HL-60 (cell line): ENCODE measurements at regions not wholly inside any gene's neighbourhood (a gene's known extent, or its start where the extent isn't known, plus 50 kb on each side); places are given as distances from the start of the nearest gene placed in this dataset.

Source experiments
- GABPA ChIP-seq: IDR thresholded peaks from 2 replicates; pipeline ENCODE4 v1.6.1; 2012; ENCODE audit warnings: low read depth
- POLR2AphosphoS5 ChIP-seq: IDR thresholded peaks from 2 replicates; pipeline ENCODE4 v1.6.1; 2012; ENCODE audit warnings: low read depth
- TF ChIP-seq, protein P1 (sequence below): IDR thresholded peaks from one replicate; pipeline ENCODE4 v1.5.1; 2011; ENCODE audit warnings: low read length, control low read depth, inconsistent platforms; ENCODE audit not compliant: insufficient read depth

- TF ChIP-seq, protein P1, sequence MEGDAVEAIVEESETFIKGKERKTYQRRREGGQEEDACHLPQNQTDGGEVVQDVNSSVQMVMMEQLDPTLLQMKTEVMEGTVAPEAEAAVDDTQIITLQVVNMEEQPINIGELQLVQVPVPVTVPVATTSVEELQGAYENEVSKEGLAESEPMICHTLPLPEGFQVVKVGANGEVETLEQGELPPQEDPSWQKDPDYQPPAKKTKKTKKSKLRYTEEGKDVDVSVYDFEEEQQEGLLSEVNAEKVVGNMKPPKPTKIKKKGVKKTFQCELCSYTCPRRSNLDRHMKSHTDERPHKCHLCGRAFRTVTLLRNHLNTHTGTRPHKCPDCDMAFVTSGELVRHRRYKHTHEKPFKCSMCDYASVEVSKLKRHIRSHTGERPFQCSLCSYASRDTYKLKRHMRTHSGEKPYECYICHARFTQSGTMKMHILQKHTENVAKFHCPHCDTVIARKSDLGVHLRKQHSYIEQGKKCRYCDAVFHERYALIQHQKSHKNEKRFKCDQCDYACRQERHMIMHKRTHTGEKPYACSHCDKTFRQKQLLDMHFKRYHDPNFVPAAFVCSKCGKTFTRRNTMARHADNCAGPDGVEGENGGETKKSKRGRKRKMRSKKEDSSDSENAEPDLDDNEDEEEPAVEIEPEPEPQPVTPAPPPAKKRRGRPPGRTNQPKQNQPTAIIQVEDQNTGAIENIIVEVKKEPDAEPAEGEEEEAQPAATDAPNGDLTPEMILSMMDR: no peak
- TF ChIP-seq POLR2AphosphoS5: no peak
- TF ChIP-seq GABPA: no peak
These were observed 113.2 kb downstream of the TM9SF2 start for GRCh38 chr13:99614465-99614885.
